MM.1S (cell line): ENCODE measurements at regions not wholly inside any gene's neighbourhood (a gene's known extent, or its start where the extent isn't known, plus 50 kb on each side); places are given as distances from the start of the nearest gene placed in this dataset.

Source experiments
- CTCF ChIP-seq: fragments of 300-600 bp; sonication (generic); IDR thresholded peaks from 2 replicates; pipeline ENCODE4 v1.5.1; 2016; ENCODE audit warnings: antibody characterized with exemption, low read length, mixed read lengths
- EZH2 ChIP-seq: fragments of 300-600 bp; sonication (generic); optimal IDR thresholded peaks from 2 replicates; pipeline ENCODE3; 2017; ENCODE audit warnings: low read depth, mild to moderate bottlenecking, antibody characterized with exemption, low read length, mixed read lengths

GRCh38 chr3:127446756-127447155, 143.8 kb downstream of the TPRA1 start:
- TF ChIP-seq CTCF, result no peak
- TF ChIP-seq EZH2, result no peak
